ENCODE measurements at regions not wholly inside any gene's neighbourhood (a gene's known extent, or its start where the extent isn't known, plus 50 kb on each side); places are given as distances from the start of the nearest gene placed in this dataset.

DNA sequence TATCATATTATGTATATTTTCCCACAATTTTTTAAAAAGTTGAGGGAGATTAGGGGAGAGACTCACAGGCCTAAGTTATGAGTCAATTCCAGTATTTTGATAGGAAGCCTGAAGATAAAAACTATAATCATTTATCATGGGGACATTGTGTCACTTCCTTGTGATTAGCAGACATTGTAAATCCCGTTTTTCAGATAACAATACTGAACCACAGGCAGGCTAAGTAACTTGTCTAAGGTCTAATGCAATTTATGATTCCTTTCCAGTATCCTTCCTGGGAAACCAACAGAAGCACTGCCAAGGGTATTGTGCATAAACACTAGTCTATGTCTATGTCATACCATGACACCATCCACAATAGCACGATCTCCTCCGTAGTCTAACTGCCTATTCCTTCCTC lies 235.2 kb upstream of the PIK3C3 start:
- DNase-seq (ENCODE audit: extremely low read depth in 1 of 11, low read depth in 9 of 11, low spot score in 4 of 11): no peak

DNA sequence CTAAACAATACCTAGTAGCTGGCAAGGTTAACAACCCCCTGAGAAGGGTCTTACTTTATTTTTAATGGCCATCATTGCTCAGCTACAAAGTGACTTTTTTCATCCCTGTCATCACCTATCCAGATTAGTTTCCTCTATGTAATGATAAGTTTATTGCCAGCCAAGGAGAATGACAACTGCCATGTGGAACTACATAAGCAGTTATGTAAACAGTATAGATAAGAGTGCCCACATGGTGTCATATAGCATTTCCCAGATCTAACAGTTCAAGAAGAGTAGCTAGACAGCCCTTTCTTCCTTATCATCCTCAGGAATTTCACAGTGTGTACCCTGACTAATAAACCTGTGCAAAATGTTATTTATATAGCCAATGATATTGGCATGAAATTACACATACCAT lies 240.2 kb upstream of the PIK3C3 start:
- DNase-seq (ENCODE audit: extremely low read depth in 1 of 11, low read depth in 9 of 11, low spot score in 4 of 11): no peak

DNA sequence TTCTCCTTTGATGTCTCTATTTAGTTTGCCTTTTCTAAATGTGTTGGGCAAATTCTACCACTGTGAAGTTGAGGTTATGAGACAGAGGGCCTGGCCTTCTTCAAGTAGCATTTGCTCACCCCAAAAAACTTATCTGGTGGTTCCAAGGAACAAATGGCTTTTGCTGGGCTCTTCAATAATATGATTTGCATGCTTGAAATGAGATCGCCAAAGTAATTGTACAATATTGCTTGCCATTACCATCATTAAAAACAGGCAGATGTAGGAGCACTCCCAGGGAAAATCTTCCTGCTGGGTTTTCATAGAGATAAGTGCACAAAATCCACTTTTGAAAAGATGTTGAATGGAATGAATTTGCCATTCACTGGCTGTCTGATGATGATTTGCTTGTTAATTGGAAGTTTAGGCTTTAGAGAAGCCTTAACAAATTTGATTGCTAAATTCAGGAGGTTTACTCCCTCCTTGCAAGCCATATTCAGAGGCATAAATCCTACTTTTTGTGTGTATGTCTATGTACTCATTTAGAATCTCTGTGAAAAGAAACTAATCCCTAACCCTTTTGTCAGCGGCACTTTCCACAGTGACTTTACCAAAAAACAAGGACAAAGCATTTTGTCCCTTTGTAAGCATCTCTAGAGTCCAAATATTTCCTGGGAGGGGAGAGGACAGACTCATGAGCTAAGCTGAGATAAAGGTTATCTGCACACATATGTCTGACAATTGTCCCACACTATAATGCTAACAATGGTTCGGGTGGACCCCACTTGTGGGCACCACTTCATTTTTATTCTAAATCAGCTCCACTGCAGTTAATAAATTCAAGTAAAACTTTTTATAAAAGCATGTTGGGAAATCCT lies 240.8 kb upstream of the PIK3C3 start:
- no peak for DNase-seq (ENCODE audit: extremely low read depth in 1 of 11, low read depth in 9 of 11, low spot score in 4 of 11)

DNA sequence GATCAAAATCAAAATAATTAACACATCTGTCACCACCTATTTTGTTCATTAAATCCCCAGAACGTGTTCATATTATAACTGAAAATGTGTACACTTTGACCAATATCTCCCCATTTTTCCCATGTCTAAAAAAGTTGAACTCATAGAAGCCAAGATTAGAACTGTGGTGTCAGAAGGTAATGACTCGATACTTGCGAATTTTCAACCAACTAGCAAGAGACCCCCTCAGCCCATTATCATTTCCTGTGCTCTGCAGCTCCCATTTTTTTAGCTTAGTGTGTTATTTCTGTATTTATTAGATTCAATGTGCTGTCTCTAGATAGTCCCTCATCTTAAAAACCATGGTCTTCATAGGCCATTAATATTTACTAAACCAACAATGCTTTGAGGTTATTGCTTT lies 248.7 kb upstream of the PIK3C3 start:
- no peak for DNase-seq (ENCODE audit: extremely low read depth in 1 of 11, low read depth in 9 of 11, low spot score in 4 of 11)

DNA sequence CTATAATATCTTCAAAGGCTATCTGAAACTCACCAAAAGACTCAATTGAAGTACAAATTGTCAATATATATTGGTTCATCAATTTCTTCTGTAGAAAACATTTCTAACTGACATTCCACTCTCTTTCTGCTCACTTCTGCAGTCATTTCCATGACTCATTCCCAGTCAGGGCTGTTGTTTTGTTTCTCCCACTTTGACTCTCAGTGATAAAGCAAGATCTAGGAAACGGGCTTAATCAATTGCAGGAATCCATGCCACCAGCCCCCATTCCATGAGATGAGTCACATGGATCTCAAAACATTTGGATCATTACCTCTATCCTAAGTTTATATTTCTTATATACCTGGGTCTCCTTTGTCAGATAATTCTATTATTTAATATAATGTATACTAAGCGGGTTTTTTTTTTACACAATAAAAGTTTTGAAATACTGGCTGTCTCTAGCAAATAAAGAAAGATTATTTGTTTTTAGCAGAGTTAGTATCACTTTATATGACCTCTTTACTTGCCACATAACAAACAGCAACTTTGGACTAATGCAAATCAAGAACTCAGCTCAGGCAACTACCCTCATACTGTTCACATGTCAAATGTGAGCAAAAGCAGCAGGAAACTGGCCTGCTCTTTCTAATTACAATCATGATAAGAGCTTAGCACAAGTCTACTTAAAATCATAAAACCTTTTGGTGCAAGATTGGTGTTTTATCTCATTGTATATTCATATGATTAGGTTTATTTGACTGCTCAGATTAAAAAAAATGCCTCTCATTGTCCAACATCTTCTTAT lies 251.1 kb upstream of the PIK3C3 start:
- peak in 3 of 11 donors; percentile 4 to 7 (median 4) for DNase-seq (ENCODE audit: extremely low read depth in 1 of 11, low read depth in 9 of 11, low spot score in 4 of 11)

DNA sequence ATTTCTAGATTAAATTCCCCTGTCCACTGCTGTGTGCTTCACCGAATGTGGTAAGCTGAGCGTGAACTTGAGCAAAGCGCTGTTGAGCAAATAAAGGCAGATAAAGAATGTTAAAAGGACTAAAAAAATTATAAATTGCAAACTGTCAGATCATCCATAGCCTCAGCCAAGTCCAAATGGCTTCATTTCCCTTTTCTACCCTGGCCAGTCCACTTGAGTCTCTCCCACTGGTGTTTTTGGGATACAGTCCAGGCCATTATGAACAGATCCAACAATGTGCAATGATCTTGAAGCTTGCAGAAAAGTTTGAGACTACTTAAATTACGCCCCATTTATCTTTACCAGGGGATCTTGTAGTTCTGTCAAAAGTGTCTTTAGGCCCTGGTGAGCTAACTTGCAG lies 254.6 kb upstream of the PIK3C3 start:
- no peak for DNase-seq (ENCODE audit: extremely low read depth in 1 of 11, low read depth in 9 of 11, low spot score in 4 of 11)

DNA sequence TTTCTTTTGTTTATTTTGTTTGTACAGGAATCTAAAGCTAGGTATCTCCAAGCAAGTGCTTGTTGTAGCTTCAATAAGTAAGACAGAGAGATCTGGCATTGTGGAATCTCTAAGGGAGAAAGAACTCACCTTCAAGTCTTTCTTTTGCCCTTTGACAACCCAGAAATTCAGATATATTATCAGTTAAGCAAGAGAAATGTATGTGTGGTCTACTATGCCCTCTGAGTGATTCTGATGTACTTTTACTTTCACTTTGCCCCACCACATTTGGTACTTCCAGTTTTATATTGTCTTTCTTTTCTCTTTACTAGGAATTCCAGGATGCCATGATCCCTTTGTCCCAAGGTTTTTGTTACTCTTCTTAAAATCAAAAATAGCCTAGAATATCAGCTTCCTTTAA lies 259.6 kb upstream of the PIK3C3 start:
- no peak for DNase-seq (ENCODE audit: extremely low read depth in 1 of 11, low read depth in 9 of 11, low spot score in 4 of 11)

DNA sequence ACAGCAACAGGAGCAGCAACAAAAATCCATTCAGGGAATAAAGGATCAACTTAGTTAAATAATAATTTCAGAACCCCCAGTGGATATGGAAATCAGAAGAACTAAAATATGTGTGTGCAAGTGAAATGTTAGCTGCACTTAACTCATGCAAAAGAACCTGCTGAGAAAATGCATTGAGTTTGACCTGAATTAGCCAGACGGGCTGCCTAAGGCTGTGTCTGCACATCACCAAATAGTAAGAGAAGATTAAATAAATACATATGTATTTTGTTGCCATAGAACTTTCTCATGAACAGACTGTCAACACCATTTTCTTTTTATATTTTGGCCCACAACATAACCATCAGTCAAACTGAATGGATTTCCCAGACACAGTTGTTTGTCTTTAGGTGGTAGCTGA lies 262.0 kb upstream of the PIK3C3 start:
- DNase-seq (ENCODE audit: extremely low read depth in 1 of 11, low read depth in 9 of 11, low spot score in 4 of 11): no peak

DNA sequence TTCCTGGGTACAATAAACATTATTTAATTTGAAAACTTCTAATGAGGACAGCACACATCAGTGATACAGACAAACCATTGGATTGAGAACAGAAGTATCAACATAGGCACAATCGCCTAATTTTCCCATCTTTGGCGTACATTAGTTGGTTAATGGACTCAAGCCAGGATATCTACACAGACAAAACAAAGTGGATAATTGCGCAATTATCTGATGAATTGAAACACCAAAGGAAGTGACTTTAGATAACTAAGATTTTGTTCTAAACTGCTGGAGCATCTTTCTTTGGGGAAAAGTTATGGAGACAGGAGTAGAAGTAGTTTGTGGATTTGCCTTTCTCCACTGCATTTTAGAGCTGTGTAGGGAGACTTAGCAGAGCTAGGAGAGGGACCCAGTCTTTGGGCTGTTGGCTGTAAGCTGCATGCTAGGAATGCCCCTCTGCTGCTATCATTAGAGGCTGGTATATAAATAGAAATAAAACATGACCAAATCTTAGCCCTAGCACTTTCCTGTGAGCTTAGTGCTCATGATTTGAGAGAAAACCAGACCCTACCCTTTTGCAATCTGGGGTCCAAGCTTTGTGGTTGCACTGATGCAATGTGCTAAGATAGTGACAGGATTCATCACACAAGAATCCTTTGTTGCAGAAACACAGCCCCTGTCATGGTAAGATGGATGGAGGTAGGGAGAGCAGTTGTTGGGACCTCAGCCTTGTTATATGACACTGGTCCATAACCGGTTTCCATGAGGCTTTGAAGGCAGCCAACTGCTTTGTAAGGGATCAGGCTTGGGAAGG lies 264.5 kb upstream of the PIK3C3 start:
- no peak for DNase-seq (ENCODE audit: extremely low read depth in 1 of 11, low read depth in 9 of 11, low spot score in 4 of 11)

DNA sequence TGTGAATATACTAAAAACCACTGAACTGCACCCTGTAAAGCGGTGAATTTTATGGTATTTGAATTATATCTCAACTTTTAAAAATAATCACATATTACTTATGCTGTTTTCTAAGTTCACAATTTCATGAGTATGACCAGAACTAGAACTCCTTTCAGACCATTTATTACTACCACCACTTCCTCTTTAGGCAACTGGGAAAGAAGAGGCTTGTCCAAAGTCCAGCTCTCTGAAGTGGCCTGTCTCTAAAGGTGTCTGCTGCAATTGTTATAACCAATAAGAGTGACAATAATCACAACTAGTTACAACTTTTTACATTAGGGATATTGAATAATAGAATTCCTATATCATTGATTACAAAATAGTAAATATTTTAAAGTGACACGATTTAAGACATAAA lies 267.9 kb upstream of the PIK3C3 start:
- no peak for DNase-seq (ENCODE audit: extremely low read depth in 1 of 11, low read depth in 9 of 11, low spot score in 4 of 11)

DNA sequence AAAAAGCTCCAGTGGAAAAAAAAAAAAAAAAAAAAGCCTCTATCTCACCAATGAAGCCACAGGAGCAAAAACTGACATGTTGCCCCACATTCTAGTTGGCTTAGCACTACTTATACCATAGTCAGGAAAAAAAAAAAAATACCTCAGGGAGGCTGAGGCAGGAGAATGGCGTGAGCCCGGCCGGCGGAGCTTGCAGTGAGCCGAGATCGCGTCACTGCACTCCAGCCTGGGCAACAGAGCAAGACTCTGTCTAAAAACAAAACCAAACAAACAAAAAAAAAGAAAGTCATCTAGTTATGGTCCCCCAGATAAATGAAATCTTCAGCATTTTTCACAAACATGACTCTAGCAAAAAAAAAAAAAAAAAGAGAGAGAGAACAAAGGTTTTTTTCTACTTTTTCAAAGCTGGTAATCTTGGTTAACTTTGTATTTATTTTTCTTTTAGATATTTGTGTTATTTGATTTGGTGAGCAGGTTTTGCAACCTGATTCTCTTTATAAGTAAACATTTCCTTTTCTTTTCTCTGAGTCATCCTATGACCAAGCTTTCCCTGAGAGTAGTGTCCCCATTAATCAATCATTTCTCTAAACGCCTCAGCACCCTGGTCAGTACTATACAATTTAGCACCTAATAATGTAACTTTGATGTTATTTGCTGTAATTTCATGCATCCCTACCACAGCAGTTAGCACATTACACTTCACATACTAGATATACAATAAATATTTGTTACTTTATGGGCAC lies 273.7 kb upstream of the PIK3C3 start:
- DNase-seq (ENCODE audit: extremely low read depth in 1 of 11, low read depth in 9 of 11, low spot score in 4 of 11): no peak

DNA sequence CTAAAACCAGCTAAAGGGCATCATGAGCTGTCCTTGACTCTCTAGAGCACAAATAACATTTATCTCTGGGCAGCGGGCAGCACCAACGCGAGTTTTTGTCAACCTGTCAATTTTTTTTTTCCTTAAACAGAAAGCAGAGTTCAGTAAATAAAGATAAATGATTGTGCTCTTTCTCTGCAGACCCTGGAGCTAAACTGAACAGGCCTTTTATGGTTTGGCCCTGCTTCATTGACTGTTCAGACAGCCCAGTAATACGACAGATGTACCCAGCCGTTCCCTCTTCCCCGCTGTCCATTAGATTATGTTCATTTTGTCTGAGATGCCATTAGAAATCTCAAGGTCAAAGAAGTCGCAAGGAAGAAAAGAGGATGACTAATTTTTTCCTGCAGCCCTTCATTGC lies 280.5 kb upstream of the PIK3C3 start:
- no peak for DNase-seq (ENCODE audit: extremely low read depth in 1 of 11, low read depth in 9 of 11, low spot score in 4 of 11)

DNA sequence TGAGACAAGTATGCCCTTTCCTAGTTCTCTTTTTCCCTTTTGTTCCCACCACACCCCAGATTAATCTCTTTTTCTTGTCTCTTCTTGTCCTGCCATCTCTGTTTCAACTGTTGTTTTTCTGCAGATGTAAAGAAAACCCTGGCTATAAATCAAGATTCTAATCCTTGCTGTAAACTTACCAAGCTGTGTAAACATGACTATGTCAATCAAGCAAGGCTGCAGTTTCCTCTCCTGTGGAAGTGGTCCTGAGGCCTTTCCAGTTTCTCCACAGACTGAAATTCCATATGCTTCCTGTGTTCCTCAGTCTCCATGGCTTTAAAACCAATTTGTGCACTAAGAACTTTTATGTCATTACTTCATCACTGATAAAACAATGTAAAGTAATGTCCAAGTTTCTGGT lies 288.8 kb upstream of the PIK3C3 start:
- DNase-seq (ENCODE audit: extremely low read depth in 1 of 11, low read depth in 9 of 11, low spot score in 4 of 11): peak in 2 of 11 donors; percentile 7 to 8

DNA sequence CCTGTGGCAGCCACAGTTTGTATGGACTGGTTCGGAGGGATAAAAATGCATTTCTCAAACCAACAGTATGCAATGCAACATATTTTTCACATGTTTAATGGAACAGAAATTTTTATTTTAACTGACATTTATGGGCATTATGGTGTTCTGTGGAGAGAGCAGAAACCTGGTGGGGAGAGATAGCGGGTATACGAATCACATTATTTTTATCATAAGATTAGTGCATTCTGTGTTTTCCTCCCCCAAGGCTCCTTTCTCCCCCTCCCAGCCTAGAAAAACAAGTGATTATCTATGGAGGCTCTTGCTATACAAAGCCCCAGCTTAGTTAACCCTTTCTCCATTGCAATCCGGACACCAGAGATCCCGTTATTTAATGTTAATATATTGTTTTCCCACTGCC lies 289.8 kb upstream of the PIK3C3 start:
- no peak for DNase-seq (ENCODE audit: extremely low read depth in 1 of 11, low read depth in 9 of 11, low spot score in 4 of 11)

DNA sequence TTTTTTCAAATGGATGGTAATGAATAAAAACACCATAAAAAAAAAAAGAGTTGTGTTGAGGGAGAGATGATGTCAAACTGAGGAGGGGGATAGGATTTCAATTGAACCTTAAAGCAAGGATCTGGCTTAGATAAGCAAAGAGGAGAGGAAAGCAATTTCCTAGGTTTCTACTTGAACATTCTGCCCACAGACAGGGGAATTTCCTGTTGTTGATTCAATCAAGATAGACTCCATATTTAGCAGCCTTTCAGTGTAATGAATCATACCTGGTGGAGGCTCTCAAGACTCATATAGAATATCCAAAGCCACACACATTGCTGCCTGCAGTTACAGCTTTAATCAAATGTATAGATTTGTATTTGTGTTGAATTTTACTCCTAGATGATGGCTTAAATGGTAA lies 294.4 kb upstream of the PIK3C3 start:
- no peak for DNase-seq (ENCODE audit: extremely low read depth in 1 of 11, low read depth in 9 of 11, low spot score in 4 of 11)

DNA sequence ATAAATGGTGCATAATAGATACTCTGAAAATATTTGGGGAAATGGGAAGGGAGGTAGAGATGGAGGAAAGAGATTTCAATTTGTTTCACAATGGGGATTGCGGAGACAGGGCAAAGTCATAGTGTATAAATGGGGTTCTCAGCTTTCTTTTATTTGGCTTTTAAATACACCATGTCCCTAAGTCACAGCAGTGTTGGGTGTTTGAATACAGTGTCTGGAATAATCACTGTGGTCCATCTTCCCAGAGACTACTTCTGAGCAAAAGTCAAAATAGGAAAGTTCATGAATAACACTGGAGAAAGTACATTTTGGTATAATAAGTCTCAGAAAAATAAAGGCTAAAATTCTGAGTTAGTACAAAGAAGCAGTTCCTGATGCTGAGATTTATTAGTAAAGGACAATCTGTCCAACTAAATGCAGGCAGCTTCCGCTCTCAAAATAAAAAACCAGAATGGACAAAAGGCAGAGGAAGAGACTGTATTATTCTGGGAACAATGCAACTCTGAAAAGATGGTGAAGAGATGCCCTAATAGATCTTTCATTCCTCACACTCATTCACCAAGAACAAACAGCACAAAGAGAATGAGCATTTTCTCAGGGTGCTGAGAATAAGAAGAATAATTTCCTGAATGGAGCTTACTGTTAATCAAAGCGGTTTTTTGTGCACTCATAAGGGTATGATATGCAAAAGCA lies 295.4 kb upstream of the PIK3C3 start:
- DNase-seq (ENCODE audit: extremely low read depth in 1 of 11, low read depth in 9 of 11, low spot score in 4 of 11): no peak

DNA sequence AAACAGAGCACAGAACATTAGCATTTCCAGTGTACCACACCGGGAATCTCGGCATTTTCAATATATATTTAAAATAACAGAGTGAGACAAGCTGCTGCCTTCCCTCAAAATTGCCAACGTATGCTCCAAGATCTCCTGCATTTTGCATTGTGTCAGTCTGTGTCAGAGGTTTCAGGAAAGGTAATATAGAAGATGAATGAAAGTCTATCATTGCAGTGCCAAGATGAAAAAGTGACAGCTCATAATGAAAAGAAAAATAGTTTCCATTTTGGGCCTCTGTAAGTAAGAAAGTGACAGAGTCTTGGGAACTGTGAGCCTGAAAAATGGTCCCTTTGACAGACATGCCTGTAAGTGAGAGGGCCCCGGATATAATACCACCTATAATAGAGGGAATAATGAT lies 297.8 kb upstream of the PIK3C3 start:
- no peak for DNase-seq (ENCODE audit: extremely low read depth in 1 of 11, low read depth in 9 of 11, low spot score in 4 of 11)

DNA sequence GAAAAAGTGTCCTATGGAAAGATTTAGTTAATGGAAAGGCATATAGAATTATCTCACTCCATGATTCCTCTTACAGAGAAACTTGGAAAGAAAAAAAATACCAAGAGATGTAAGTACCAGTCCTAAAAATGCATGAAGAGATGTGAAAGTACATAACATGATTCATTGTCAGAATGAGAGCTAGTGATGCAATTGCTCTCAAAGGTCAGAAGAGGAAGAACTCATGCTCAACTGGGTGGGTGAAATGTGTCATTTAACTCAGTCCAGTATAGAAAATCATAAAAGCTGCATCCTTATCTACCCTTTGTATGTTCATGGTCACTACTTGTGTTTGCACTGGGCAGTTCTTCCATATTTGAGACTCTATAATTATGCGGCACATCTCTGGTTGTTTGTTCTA lies 300.0 kb upstream of the PIK3C3 start:
- DNase-seq (ENCODE audit: extremely low read depth in 1 of 11, low read depth in 9 of 11, low spot score in 4 of 11): no peak

DNA sequence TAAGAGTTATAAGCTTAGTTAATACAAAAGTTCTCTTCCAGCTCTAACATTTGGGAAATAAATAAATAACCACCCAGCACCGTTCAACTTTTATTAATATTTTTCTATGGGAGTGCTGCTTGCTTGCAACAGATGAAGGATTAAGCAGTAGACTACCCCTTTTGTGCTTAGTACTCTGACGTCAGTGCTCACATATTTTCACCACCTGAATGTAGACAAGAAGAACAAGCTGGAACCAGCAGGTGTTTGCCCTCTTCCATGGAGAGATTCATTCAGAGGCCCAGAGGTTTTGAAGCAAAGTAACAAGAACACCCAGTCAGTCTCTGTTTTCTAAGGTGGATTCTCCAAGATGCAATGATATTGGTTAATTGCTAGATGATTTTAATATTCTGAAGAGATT lies 307.1 kb upstream of the PIK3C3 start:
- DNase-seq (ENCODE audit: extremely low read depth in 1 of 11, low read depth in 9 of 11, low spot score in 4 of 11): no peak
